H1 (cell line): ENCODE measurements at regions not wholly inside any gene's neighbourhood (a gene's known extent, or its start where the extent isn't known, plus 50 kb on each side); places are given as distances from the start of the nearest gene placed in this dataset.

ENCODE experiments used
- CTCF ChIA-PET: fragments of 300-600 bp; sonication (Branson Sonifier 250); formaldehyde crosslinking; loops from one replicate; lab custom pipeline; 2021; ENCODE audit not compliant: partially characterized antibody; lab: Charles Lee
- POLR2A ChIA-PET: fragments of 300-600 bp; sonication (Branson Sonifier 250); formaldehyde crosslinking; loops from one replicate; lab custom pipeline; 2021; ENCODE audit warnings: inconsistent platforms; ENCODE audit not compliant: partially characterized antibody; lab: Charles Lee
- DNase-seq, 2 experiments: peaks; one replicate each; pipeline versions ENCODE4 v3.0.0 to v3.0.0-alpha.2; 2010 to 2022; ENCODE audit warnings: low spot score in 2 of 2, low read depth in 1 of 2, mixed read lengths in 1 of 2
- FAIRE-seq: peaks from 2 replicates; lab custom pipeline; 2011; peaks lifted over from hg19 to GRCh38; lab: Jason Lieb, UNC
- H2AFZ ChIP-seq: 2 replicates; pipeline ENCODE4 v1.8.1; 2012; ENCODE audit warnings: low read length, inconsistent platforms
- H2AK5ac ChIP-seq: 2 replicates; pipeline ENCODE4 v1.6.1; 2013; ENCODE audit warnings: low read depth, low read length
- H2BK120ac ChIP-seq: replicated peaks from 2 replicates; pipeline ENCODE3; 2013; ENCODE audit warnings: low read depth, low read length, inconsistent platforms
- H2BK12ac ChIP-seq: 2 replicates; pipeline ENCODE4 v1.6.1; 2013; ENCODE audit warnings: low read depth, low read length
- H2BK15ac ChIP-seq: 2 replicates; pipeline ENCODE4 v1.6.1; 2013; ENCODE audit warnings: low read length
- H2BK20ac ChIP-seq: 2 replicates; pipeline ENCODE4 v1.6.1; 2013; ENCODE audit warnings: low read length
- H2BK5ac ChIP-seq: 2 replicates; pipeline ENCODE4 v1.6.1; 2013; ENCODE audit warnings: low read depth, low read length
- H3K14ac ChIP-seq: 2 replicates; pipeline ENCODE4 v1.6.1; 2013; ENCODE audit warnings: inconsistent platforms; ENCODE audit not compliant: insufficient read length
- H3K18ac ChIP-seq: 2 replicates; pipeline ENCODE4 v1.6.1; 2013; ENCODE audit warnings: low read length; ENCODE audit errors: extremely low read depth
- H3K23ac ChIP-seq: 2 replicates; pipeline ENCODE4 v1.6.1; 2013; ENCODE audit warnings: inconsistent platforms; ENCODE audit not compliant: insufficient read length
- H3K23me2 ChIP-seq: 2 replicates; pipeline ENCODE4 v1.6.1; 2013; ENCODE audit warnings: low read depth, low read length
- H3K27ac ChIP-seq: 2 replicates; pipeline ENCODE4 v1.6.1; 2011; ENCODE audit warnings: low read depth, low read length, inconsistent platforms
- H3K27me3 ChIP-seq, 4 experiments: replicated peaks in 1 of 4; 1 replicate in 1 of 4; 2 replicates in 3 of 4; pipeline versions ENCODE4 v1.6.1 to v1.8.1; 2011 to 2013; ENCODE audit warnings: low read length in 3 of 4, mild to moderate bottlenecking in 3 of 4, inconsistent platforms in 2 of 4, mixed read lengths in 2 of 4, moderate library complexity in 1 of 4; ENCODE audit not compliant: control insufficient read depth in 3 of 4, insufficient read depth in 3 of 4; ENCODE audit errors: extremely low read depth in 1 of 4
- H3K36me3 ChIP-seq, 4 experiments: 2 replicates each; pipeline versions ENCODE4 v1.6.1 to v1.8.1; 2011 to 2013; ENCODE audit warnings: mild to moderate bottlenecking in 4 of 4, low read length in 3 of 4, moderate library complexity in 2 of 4, control low read depth in 1 of 4, inconsistent platforms in 1 of 4; ENCODE audit not compliant: insufficient read depth in 4 of 4, control insufficient read depth in 2 of 4
- H3K4ac ChIP-seq: replicated peaks from 2 replicates; pipeline ENCODE3; 2013; ENCODE audit warnings: low read length, low read depth, mixed read lengths, inconsistent platforms; ENCODE audit not compliant: insufficient read length
- H3K4me1 ChIP-seq, 4 experiments: replicated peaks in 1 of 4; 1 replicate in 1 of 4; 2 replicates in 3 of 4; pipeline versions ENCODE4 v1.6.1 to v1.8.1; 2011 to 2013; ENCODE audit warnings: low read length in 3 of 4, inconsistent platforms in 2 of 4, mixed read lengths in 1 of 4; ENCODE audit not compliant: insufficient read depth in 4 of 4, control insufficient read depth in 3 of 4
- H3K4me2 ChIP-seq, 2 experiments: 2 replicates each; pipeline versions ENCODE4 v1.6.1 to v1.8.1; 2011 to 2013; ENCODE audit warnings: low read depth in 2 of 2, low read length in 2 of 2, control low read depth in 1 of 2, inconsistent platforms in 1 of 2, mild to moderate bottlenecking in 1 of 2; ENCODE audit not compliant: insufficient read depth in 1 of 2
- H3K4me3 ChIP-seq, 4 experiments: fragments of 200-600, 300-600 bp in 1 of 4; sonication (generic), shearing (Covaris generic), sonication (Bioruptor Twin) in 1 of 4; 2 replicates each; pipeline versions ENCODE4 v1.5.1 to v1.8.1; 2011 to 2016; ENCODE audit warnings: low read length in 4 of 4, low read depth in 3 of 4, control low read depth in 2 of 4, inconsistent platforms in 2 of 4, mild to moderate bottlenecking in 2 of 4, mixed read lengths in 1 of 4, moderate library complexity in 1 of 4; ENCODE audit not compliant: insufficient read depth in 2 of 4; ENCODE audit errors: extremely low read depth in 1 of 4
- H3K56ac ChIP-seq: replicated peaks from 2 replicates; pipeline ENCODE3; 2013; ENCODE audit warnings: low read depth, mild to moderate bottlenecking, mixed read lengths, low read length, inconsistent platforms; ENCODE audit not compliant: insufficient read length
- H3K79me1 ChIP-seq: 2 replicates; pipeline ENCODE4 v1.6.1; 2013; ENCODE audit warnings: low read depth, low read length, control low read depth
- H3K79me2 ChIP-seq, 2 experiments: 2 replicates each; pipeline versions ENCODE4 v1.6.1 to v1.8.1; 2012 to 2013; ENCODE audit warnings: low read length in 2 of 2, mild to moderate bottlenecking in 2 of 2, inconsistent platforms in 1 of 2; ENCODE audit not compliant: insufficient read depth in 2 of 2, control insufficient read depth in 1 of 2
- H3K9ac ChIP-seq, 4 experiments: replicated peaks in 1 of 4; 1 replicate in 1 of 4; 2 replicates in 3 of 4; pipeline versions ENCODE4 v1.6.1 to v1.8.1; 2011 to 2013; ENCODE audit warnings: low read depth in 3 of 4, low read length in 3 of 4, control low read depth in 2 of 4, mild to moderate bottlenecking in 2 of 4, moderate library complexity in 2 of 4, inconsistent platforms in 1 of 4; ENCODE audit errors: extremely low read depth in 1 of 4
- H3K9me3 ChIP-seq, 2 experiments: 2 replicates each; pipeline versions ENCODE4 v1.6.1 to v1.8.1; 2012 to 2013; ENCODE audit warnings: mild to moderate bottlenecking in 2 of 2, moderate library complexity in 2 of 2, control low read depth in 1 of 2, inconsistent platforms in 1 of 2, low read depth in 1 of 2, low read length in 1 of 2, mixed read lengths in 1 of 2; ENCODE audit not compliant: insufficient read depth in 2 of 2
- H4K20me1 ChIP-seq, 2 experiments: replicated peaks in 1 of 2; 2 replicates each; pipeline versions ENCODE3 to v1.8.1; 2011 to 2013; ENCODE audit warnings: inconsistent platforms in 2 of 2, low read length in 2 of 2, mild to moderate bottlenecking in 1 of 2; ENCODE audit not compliant: insufficient read depth in 2 of 2, control insufficient read depth in 1 of 2
- H4K5ac ChIP-seq: 2 replicates; pipeline ENCODE4 v1.6.1; 2013; ENCODE audit warnings: low read length, low read depth, mixed read lengths, inconsistent platforms; ENCODE audit not compliant: insufficient read length
- H4K8ac ChIP-seq: 2 replicates; pipeline ENCODE4 v1.8.0; 2013; ENCODE audit warnings: mild to moderate bottlenecking, moderate library complexity, low read length, inconsistent platforms; ENCODE audit not compliant: insufficient read depth; ENCODE audit errors: extremely low read depth
- H4K91ac ChIP-seq: replicated peaks from 2 replicates; pipeline ENCODE3; 2013; ENCODE audit warnings: low read length, mixed read lengths, inconsistent platforms; ENCODE audit not compliant: insufficient read length
- BACH1 ChIP-seq: IDR thresholded peaks from 2 replicates; pipeline ENCODE4 v1.6.1; 2012; ENCODE audit warnings: low read length, improper control_type of control experiment
- CHD2 ChIP-seq: IDR thresholded peaks from 2 replicates; pipeline ENCODE4 v1.6.1; 2012; ENCODE audit warnings: low read length, improper control_type of control experiment
- CTBP2 ChIP-seq: IDR thresholded peaks from 2 replicates; pipeline ENCODE4 v1.7.0; 2011; ENCODE audit warnings: borderline replicate concordance, mild to moderate bottlenecking, moderate library complexity, mixed read lengths, low read length; ENCODE audit not compliant: insufficient read depth, insufficient read length
- EZH2 ChIP-seq: fragments of 200-600 bp; sonication (generic); IDR thresholded peaks from 2 replicates; pipeline ENCODE4 v1.7.1; 2012; ENCODE audit warnings: low read depth, mild to moderate bottlenecking, moderate library complexity, low read length, inconsistent platforms; ENCODE audit not compliant: severe bottlenecking
- SP2 ChIP-seq: IDR thresholded peaks from 2 replicates; pipeline ENCODE4 v1.6.1; 2012; ENCODE audit warnings: mild to moderate bottlenecking, low read length, inconsistent platforms
- WGBS, 2 experiments: shearing (Covaris generic) in 1 of 2; methylation state at CpG; one replicate each; pipeline versions ENCODE4 v1.1.6 to v1.1.7; 2013 to 2015; ENCODE audit warnings: low lambda C conversion rate in 2 of 2, mixed read lengths in 2 of 2, inconsistent platforms in 1 of 2, low coverage in 1 of 2, missing lambda C conversion rate in 1 of 2; ENCODE audit not compliant: insufficient replicate concordance in 2 of 2, insufficient coverage in 1 of 2, insufficient read length in 1 of 2; ENCODE audit errors: extremely low coverage in 1 of 2, missing lambda C conversion rate in 1 of 2; 5-methylcytosine and 5-hydroxymethylcytosine counted together

- H3K79me2 ChIP-seq: no peaks in the 10 kb centered on the region
- no peaks in the 10 kb centered on the region for H4K20me1 ChIP-seq
- H2AFZ ChIP-seq: peak overlapping the region; percentile 30; the same call in 1 of the 2 replicates
- H3K4ac ChIP-seq: peak overlapping the region; percentile 10
- 55% methylated on average over 9 of the region's 9 CpGs; no CpG with 5 or more reads in 1 of the 2 experiments for WGBS, 2 experiments
- peak overlapping the region; percentile 72; the same call in 1 of the 2 replicates for H2BK15ac ChIP-seq
- H2BK120ac ChIP-seq: no peak overlapping the region
- H3K9me3 ChIP-seq: no peaks in the 10 kb centered on the region
- H4K91ac ChIP-seq: no peak overlapping the region
- DNase-seq: no peak
- H2BK20ac ChIP-seq: peak overlapping the region; percentile 97; the same call in 1 of the 2 replicates
- ChIA-PET CTCF (interaction anchor here (0.8 to 19.6 kb wide), 13 partner anchors 10 to 282 kb away, joined by 3 to 192 read pairs (median 5); no protein-coding TSS in a partner anchor), POLR2A (interaction anchor here (0.8 to 1.4 kb wide), 5 partner anchors 9 to 123 kb away, joined by 3 to 9 read pairs (median 3); partner anchors contain the start of gene CTNNA1)
- no peak overlapping the region for H3K14ac ChIP-seq
- no peaks in the 10 kb centered on the region for H3K36me3 ChIP-seq
- no peaks in the 10 kb centered on the region for H3K23me2 ChIP-seq
- H3K56ac ChIP-seq: no peak overlapping the region
- FAIRE-seq: no peak
- H3K79me1 ChIP-seq: no peaks in the 10 kb centered on the region; the same call in 1 of the 2 replicates
- no peak overlapping the region for H2AK5ac ChIP-seq
- H3K4me2 ChIP-seq: peak overlapping the region; percentile 21 to 26; a peak in 3 of 4 replicates
- peak overlapping the region in 1 of 4 experiments; percentile 0; a peak in 1 of 8 replicates for H3K4me3 ChIP-seq
- TF ChIP-seq CHD2: no peak
- peak; percentile 44 for TF ChIP-seq CTBP2
- TF ChIP-seq BACH1: no peak
- no peak for TF ChIP-seq SP2
- no peak for TF ChIP-seq EZH2
- H2BK12ac ChIP-seq: 0 out of 2 replicates have a peak overlapping the region, but pooled peaks have one; percentile 97
- no peak overlapping the region for H3K23ac ChIP-seq
- H3K9ac ChIP-seq: no peak overlapping the region; a peak in 1 of 7 replicates
- H3K27ac ChIP-seq: no peak overlapping the region
- H4K5ac ChIP-seq: peak overlapping the region; percentile 6
- H3K4me1 ChIP-seq: peaks cover 4 to 22% (median 11%) of the 10 kb centered on the region in 4 experiments
- no peaks in the 10 kb centered on the region for H3K27me3 ChIP-seq
- peak overlapping the region; percentile 74 for H3K18ac ChIP-seq
- H2BK5ac ChIP-seq: peak overlapping the region; percentile 83; the same call in 1 of the 2 replicates
- H4K8ac ChIP-seq: 0 out of 2 replicates have a peak overlapping the region, but pooled peaks have one; percentile 29
Observed at GRCh38 chr5:138649316-138649720, 74.1 kb upstream of the HSPA9 start.
